CD4-positive, CD25-positive, alpha-beta regulatory T cell (primary cell): ENCODE measurements at regions not wholly inside any gene's neighbourhood (a gene's known extent, or its start where the extent isn't known, plus 50 kb on each side); places are given as distances from the start of the nearest gene placed in this dataset.
"Not testable (repeated sequence)": the region's sequence is repeated elsewhere in the genome, so short reads cannot be mapped to it uniquely, and the experiment has no call there.

ENCODE experiments used
- ATAC-seq, 2 donors: fragments of 150-1000 bp; cut with Tn5 transposase; one replicate each; pipeline ENCODE4 v1.10.0; 2021; ENCODE audit warnings: low read depth in 2 of 2, moderate number of reproducible peaks in 2 of 2, moderate library complexity in 1 of 2
- DNase-seq, 3 donors: peaks; one replicate each; pipeline versions ENCODE4 v3.0.0 to v3.0.0-alpha.2; 2012 to 2022; ENCODE audit warnings: mixed read lengths in 1 of 3
- H3K27ac ChIP-seq: one replicate; pipeline ENCODE4 v1.7.0; 2013; ENCODE audit warnings: mild to moderate bottlenecking, low read length; ENCODE audit not compliant: insufficient read depth, poor library complexity, severe bottlenecking
- H3K27me3 ChIP-seq: one replicate; pipeline ENCODE4 v1.7.0; 2013; ENCODE audit warnings: low read length; ENCODE audit not compliant: control insufficient read depth, insufficient read depth
- H3K36me3 ChIP-seq: one replicate; pipeline ENCODE4 v1.7.0; 2013; ENCODE audit warnings: mild to moderate bottlenecking, low read length, moderate library complexity; ENCODE audit not compliant: control insufficient read depth, insufficient read depth
- H3K4me1 ChIP-seq: 2 replicates; pipeline ENCODE4 v1.7.0; 2013; ENCODE audit warnings: mild to moderate bottlenecking, low read length; ENCODE audit not compliant: insufficient read depth, control insufficient read depth, poor library complexity, severe bottlenecking
- H3K4me3 ChIP-seq: one replicate; pipeline ENCODE4 v1.7.0; 2013; ENCODE audit warnings: low read depth, mild to moderate bottlenecking, low read length, moderate library complexity
- H3K9me3 ChIP-seq, 2 experiments: 1 replicate in 1 of 2; 2 replicates in 1 of 2; pipeline ENCODE4 v1.7.0; 2013; ENCODE audit warnings: low read length in 2 of 2, mild to moderate bottlenecking in 1 of 2, moderate library complexity in 1 of 2; ENCODE audit not compliant: control insufficient read depth in 2 of 2
- H3K27ac Mint-ChIP-seq, 3 donors: one replicate each; pipeline ENCODE4 v1.8.0; 2020 to 2022; ENCODE audit warnings: mild to moderate bottlenecking in 3 of 3, mixed read lengths in 3 of 3, moderate library complexity in 2 of 3
- H3K27me3 Mint-ChIP-seq: one replicate; pipeline ENCODE4 v1.8.0; 2022; ENCODE audit warnings: mild to moderate bottlenecking, mixed read lengths
- H3K36me3 Mint-ChIP-seq: one replicate; pipeline ENCODE4 v1.8.0; 2020; ENCODE audit warnings: mixed read lengths
- H3K4me1 Mint-ChIP-seq, 4 donors: one replicate each; pipeline ENCODE4 v1.8.0; 2020 to 2022; ENCODE audit warnings: mixed read lengths in 4 of 4, mild to moderate bottlenecking in 1 of 4
- H3K4me3 Mint-ChIP-seq, 4 donors: one replicate each; pipeline ENCODE4 v1.8.0; 2020 to 2022; ENCODE audit warnings: mild to moderate bottlenecking in 4 of 4, mixed read lengths in 4 of 4, moderate library complexity in 3 of 4
- H3K9me3 Mint-ChIP-seq, 7 donors: one replicate each; pipeline ENCODE4 v1.8.0; 2020 to 2022; ENCODE audit warnings: mixed read lengths in 7 of 7, mild to moderate bottlenecking in 3 of 7, moderate library complexity in 2 of 7

- H3K4me3 Mint-ChIP-seq, ATAC-seq, H3K27ac ChIP-seq, H3K36me3 ChIP-seq, H3K36me3 Mint-ChIP-seq, H3K4me3 ChIP-seq, H3K27ac Mint-ChIP-seq, H3K4me1 Mint-ChIP-seq, H3K27me3 ChIP-seq, H3K9me3 Mint-ChIP-seq, DNase-seq, H3K27me3 Mint-ChIP-seq, H3K9me3 ChIP-seq, H3K4me1 ChIP-seq: not testable (repeated sequence)
These were observed 415.5 kb downstream of the FOXD4L4 start for GRCh38 chr9:66152406-66152805.

GRCh38 chr9:66153021-66153725 lies 416.2 kb downstream of the FOXD4L4 start:
- not testable (repeated sequence) for H3K9me3 Mint-ChIP-seq, H3K4me3 ChIP-seq, H3K4me1 Mint-ChIP-seq, H3K36me3 Mint-ChIP-seq, H3K4me1 ChIP-seq, H3K27ac ChIP-seq, H3K36me3 ChIP-seq, H3K27me3 ChIP-seq, H3K27ac Mint-ChIP-seq, H3K9me3 ChIP-seq, H3K27me3 Mint-ChIP-seq
- peak in 1 of 3 donors; percentile 48 for DNase-seq
- peak overlapping the region in 1 of 4 donors; percentile 43 for H3K4me3 Mint-ChIP-seq
- ATAC-seq = peak; percentile 64 to 71

- DNase-seq, H3K4me3 ChIP-seq, H3K4me3 Mint-ChIP-seq, H3K9me3 ChIP-seq, H3K27ac ChIP-seq, ATAC-seq, H3K9me3 Mint-ChIP-seq, H3K27me3 ChIP-seq, H3K27me3 Mint-ChIP-seq, H3K36me3 ChIP-seq, H3K4me1 Mint-ChIP-seq, H3K36me3 Mint-ChIP-seq, H3K27ac Mint-ChIP-seq, H3K4me1 ChIP-seq: not testable (repeated sequence)
These were observed 417.2 kb downstream of the FOXD4L4 start for GRCh38 chr9:66153971-66154691.

DNA sequence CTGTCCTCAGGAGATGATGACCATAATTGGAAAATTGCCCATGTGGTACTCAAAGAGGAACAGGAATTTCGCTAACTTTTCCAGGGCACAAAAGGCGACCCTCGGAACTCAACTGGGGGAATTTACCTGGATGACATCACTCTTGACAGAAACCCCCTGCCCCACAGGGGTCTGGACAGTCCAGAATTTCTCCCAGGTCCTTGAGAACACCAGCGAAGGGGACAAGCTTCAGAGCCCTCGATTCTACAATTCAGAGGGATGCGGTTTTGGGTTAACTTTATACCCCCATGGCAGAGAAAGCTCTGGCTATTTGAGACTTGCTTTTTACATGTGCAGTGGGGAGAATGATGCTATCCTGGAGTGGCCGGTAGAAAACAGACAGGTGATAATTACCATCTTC lies 445.4 kb downstream of the FOXD4L4 start:
- not testable (repeated sequence) for H3K9me3 ChIP-seq, H3K27ac ChIP-seq, H3K36me3 Mint-ChIP-seq, DNase-seq, H3K4me1 Mint-ChIP-seq, H3K4me3 Mint-ChIP-seq, ATAC-seq, H3K36me3 ChIP-seq, H3K9me3 Mint-ChIP-seq, H3K27me3 Mint-ChIP-seq, H3K4me1 ChIP-seq, H3K27ac Mint-ChIP-seq, H3K27me3 ChIP-seq, H3K4me3 ChIP-seq

DNA sequence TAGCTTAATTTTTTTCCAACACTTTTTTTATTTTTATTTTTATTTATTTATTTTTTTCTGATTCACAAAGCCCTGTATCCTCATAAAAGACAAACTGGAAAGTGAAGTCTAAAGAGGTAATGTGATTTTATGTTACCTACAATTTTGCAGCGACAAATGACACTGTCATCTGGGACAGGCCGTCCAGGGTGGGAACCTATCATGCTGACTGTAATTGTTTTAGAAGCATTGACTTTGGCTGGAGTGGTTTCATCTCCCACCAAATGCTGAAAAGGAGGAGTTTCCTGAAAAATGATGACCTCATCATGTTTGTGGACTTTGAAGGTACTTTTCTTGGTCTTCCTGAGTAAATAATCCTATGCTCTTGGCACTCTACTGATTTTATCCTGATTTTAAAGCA lies 446.7 kb downstream of the FOXD4L4 start:
- H3K27me3 Mint-ChIP-seq, H3K27ac Mint-ChIP-seq, H3K9me3 Mint-ChIP-seq, H3K27me3 ChIP-seq, H3K36me3 Mint-ChIP-seq, H3K27ac ChIP-seq, H3K9me3 ChIP-seq, DNase-seq, H3K4me3 Mint-ChIP-seq, ATAC-seq, H3K4me3 ChIP-seq, H3K36me3 ChIP-seq, H3K4me1 ChIP-seq, H3K4me1 Mint-ChIP-seq: not testable (repeated sequence)

DNA sequence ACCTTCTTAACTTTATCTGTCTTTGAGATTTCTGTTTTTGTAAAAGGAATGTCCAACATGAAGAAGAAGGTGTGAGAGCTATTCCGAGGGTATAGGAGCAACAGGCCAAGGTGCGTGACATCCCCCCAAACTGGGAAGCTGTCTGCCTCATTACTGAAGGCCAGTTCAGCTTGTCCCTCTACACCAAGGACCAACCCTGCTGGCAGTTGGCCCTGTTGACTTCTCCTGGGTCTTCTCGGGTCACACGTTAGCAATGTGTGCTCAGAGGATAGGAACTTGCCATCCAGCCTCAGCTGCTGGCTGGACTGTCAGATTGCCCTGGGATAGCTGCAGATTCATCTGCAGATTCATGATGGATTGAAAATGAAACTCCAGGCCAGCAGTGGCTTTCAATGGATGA lies 460.3 kb downstream of the FOXD4L4 start:
- not testable (repeated sequence) for ATAC-seq, DNase-seq, H3K36me3 ChIP-seq

GRCh38 chr9:66198421-66198820 lies 461.5 kb downstream of the FOXD4L4 start:
- H3K27me3 Mint-ChIP-seq, H3K9me3 Mint-ChIP-seq, H3K36me3 Mint-ChIP-seq, ATAC-seq, H3K4me3 Mint-ChIP-seq, DNase-seq, H3K27ac Mint-ChIP-seq, H3K36me3 ChIP-seq, H3K4me3 ChIP-seq, H3K27me3 ChIP-seq, H3K4me1 ChIP-seq, H3K9me3 ChIP-seq, H3K27ac ChIP-seq, H3K4me1 Mint-ChIP-seq: not testable (repeated sequence)

More for the DNA sequence above, 460.3 kb downstream of the FOXD4L4 start:
- H3K4me3 Mint-ChIP-seq, H3K27me3 ChIP-seq, H3K4me1 Mint-ChIP-seq, H3K9me3 Mint-ChIP-seq, H3K36me3 Mint-ChIP-seq, H3K4me3 ChIP-seq, H3K4me1 ChIP-seq, H3K9me3 ChIP-seq, H3K27ac Mint-ChIP-seq, H3K27me3 Mint-ChIP-seq, H3K27ac ChIP-seq: not testable (repeated sequence)

DNA sequence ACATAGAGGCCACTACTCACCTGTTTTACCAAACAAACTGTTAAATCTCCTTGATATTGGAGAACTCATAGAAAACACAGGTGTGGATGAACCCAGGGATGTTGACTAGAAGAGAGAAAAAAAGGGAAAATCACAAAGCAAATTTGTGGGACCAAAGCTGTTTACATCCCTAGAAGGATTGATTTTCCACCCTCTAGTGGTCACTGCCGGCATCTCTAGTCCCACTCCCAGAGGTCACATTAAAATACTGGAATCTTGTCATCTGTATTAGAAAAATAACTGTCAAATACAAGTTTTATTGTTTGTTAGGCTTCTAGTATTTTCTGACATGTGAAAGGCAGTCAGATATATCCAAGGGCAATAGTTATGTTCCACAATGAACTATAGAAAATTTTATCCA lies 469.7 kb downstream of the FOXD4L4 start:
- DNase-seq, H3K4me1 ChIP-seq, H3K27me3 Mint-ChIP-seq, H3K27ac Mint-ChIP-seq, H3K36me3 ChIP-seq, H3K27ac ChIP-seq, H3K4me1 Mint-ChIP-seq, H3K4me3 Mint-ChIP-seq, ATAC-seq, H3K4me3 ChIP-seq, H3K9me3 Mint-ChIP-seq, H3K36me3 Mint-ChIP-seq, H3K9me3 ChIP-seq, H3K27me3 ChIP-seq: not testable (repeated sequence)
